Upper lobe of left lung (tissue), 4 donors: ENCODE measurements at regions not wholly inside any gene's neighbourhood (a gene's known extent, or its start where the extent isn't known, plus 50 kb on each side); places are given as distances from the start of the nearest gene placed in this dataset.

Source experiments
- POLR2A ChIP-seq, 4 donors: fragments of 450-650 bp; IDR thresholded peaks; one replicate each; pipeline ENCODE4 v1.5.1; 2016 to 2017; ENCODE audit warnings: antibody characterized with exemption in 4 of 4, mild to moderate bottlenecking in 2 of 4
- POLR2AphosphoS5 ChIP-seq, 2 donors: sonication (generic); formaldehyde crosslinking; IDR thresholded peaks; one replicate each; pipeline ENCODE4 v1.5.1; 2017; ENCODE audit warnings: antibody characterized with exemption in 2 of 2
- TF ChIP-seq, protein P1 (sequence below), 6 experiments: fragments of 450-650 bp in 4 of 6; fragments of 200-600 bp in 2 of 6; sonication (generic) in 2 of 6; IDR thresholded peaks; one replicate each; pipeline ENCODE4 v1.5.1; 2016 to 2019; ENCODE audit warnings: antibody characterized with exemption in 6 of 6

- TF ChIP-seq, protein P1, sequence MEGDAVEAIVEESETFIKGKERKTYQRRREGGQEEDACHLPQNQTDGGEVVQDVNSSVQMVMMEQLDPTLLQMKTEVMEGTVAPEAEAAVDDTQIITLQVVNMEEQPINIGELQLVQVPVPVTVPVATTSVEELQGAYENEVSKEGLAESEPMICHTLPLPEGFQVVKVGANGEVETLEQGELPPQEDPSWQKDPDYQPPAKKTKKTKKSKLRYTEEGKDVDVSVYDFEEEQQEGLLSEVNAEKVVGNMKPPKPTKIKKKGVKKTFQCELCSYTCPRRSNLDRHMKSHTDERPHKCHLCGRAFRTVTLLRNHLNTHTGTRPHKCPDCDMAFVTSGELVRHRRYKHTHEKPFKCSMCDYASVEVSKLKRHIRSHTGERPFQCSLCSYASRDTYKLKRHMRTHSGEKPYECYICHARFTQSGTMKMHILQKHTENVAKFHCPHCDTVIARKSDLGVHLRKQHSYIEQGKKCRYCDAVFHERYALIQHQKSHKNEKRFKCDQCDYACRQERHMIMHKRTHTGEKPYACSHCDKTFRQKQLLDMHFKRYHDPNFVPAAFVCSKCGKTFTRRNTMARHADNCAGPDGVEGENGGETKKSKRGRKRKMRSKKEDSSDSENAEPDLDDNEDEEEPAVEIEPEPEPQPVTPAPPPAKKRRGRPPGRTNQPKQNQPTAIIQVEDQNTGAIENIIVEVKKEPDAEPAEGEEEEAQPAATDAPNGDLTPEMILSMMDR (IDR thresholded peaks at IDR 0.05): no peak
- TF ChIP-seq POLR2A (IDR thresholded peaks at IDR 0.05) (no peak), POLR2AphosphoS5 (IDR thresholded peaks at IDR 0.05) (no peak)
Measured at GRCh38 chr5:176185133-176185733, 53.0 kb upstream of the SIMC1 start.
